Astrocyte (in vitro differentiated cells and primary cell): ENCODE measurements at regions not wholly inside any gene's neighbourhood (a gene's known extent, or its start where the extent isn't known, plus 50 kb on each side); places are given as distances from the start of the nearest gene placed in this dataset.

Experiments used
- EZH2 ChIP-seq: IDR thresholded peaks from 2 replicates; pipeline ENCODE4 v1.6.1; 2012; ENCODE audit warnings: mild to moderate bottlenecking, low read length, inconsistent platforms; ENCODE audit not compliant: insufficient read depth
- TF ChIP-seq, protein P1 (sequence below): IDR thresholded peaks from 2 replicates; pipeline ENCODE4 v1.5.1; 2011; ENCODE audit warnings: low read depth, mild to moderate bottlenecking, inconsistent platforms, low read length, moderate library complexity; ENCODE audit not compliant: insufficient read depth

- TF ChIP-seq, protein P1, sequence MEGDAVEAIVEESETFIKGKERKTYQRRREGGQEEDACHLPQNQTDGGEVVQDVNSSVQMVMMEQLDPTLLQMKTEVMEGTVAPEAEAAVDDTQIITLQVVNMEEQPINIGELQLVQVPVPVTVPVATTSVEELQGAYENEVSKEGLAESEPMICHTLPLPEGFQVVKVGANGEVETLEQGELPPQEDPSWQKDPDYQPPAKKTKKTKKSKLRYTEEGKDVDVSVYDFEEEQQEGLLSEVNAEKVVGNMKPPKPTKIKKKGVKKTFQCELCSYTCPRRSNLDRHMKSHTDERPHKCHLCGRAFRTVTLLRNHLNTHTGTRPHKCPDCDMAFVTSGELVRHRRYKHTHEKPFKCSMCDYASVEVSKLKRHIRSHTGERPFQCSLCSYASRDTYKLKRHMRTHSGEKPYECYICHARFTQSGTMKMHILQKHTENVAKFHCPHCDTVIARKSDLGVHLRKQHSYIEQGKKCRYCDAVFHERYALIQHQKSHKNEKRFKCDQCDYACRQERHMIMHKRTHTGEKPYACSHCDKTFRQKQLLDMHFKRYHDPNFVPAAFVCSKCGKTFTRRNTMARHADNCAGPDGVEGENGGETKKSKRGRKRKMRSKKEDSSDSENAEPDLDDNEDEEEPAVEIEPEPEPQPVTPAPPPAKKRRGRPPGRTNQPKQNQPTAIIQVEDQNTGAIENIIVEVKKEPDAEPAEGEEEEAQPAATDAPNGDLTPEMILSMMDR: no peak
- no peak for TF ChIP-seq EZH2
Measured at GRCh38 chr13:80952158-80952557, 611.2 kb upstream of the SPRY2 start.
